Uterus (tissue), 2 donors: ENCODE measurements at regions not wholly inside any gene's neighbourhood (a gene's known extent, or its start where the extent isn't known, plus 50 kb on each side); places are given as distances from the start of the nearest gene placed in this dataset.
"Not testable (repeated sequence)": the region's sequence is repeated elsewhere in the genome, so short reads cannot be mapped to it uniquely, and the experiment has no call there.

Experiments used
- CTCF ChIP-seq, 4 experiments: fragments of 200-600 bp in 2 of 4; fragments of 450-650 bp in 2 of 4; sonication (generic) in 2 of 4; IDR thresholded peaks; one replicate each; pipeline ENCODE4 v1.5.1; 2016 to 2019; ENCODE audit warnings: antibody characterized with exemption in 4 of 4, mild to moderate bottlenecking in 2 of 4, moderate library complexity in 1 of 4
- POLR2A ChIP-seq, 2 donors: fragments of 450-650 bp; IDR thresholded peaks; one replicate each; pipeline ENCODE4 v1.6.1; 2016; ENCODE audit warnings: antibody characterized with exemption in 2 of 2, mild to moderate bottlenecking in 1 of 2, moderate library complexity in 1 of 2

DNA sequence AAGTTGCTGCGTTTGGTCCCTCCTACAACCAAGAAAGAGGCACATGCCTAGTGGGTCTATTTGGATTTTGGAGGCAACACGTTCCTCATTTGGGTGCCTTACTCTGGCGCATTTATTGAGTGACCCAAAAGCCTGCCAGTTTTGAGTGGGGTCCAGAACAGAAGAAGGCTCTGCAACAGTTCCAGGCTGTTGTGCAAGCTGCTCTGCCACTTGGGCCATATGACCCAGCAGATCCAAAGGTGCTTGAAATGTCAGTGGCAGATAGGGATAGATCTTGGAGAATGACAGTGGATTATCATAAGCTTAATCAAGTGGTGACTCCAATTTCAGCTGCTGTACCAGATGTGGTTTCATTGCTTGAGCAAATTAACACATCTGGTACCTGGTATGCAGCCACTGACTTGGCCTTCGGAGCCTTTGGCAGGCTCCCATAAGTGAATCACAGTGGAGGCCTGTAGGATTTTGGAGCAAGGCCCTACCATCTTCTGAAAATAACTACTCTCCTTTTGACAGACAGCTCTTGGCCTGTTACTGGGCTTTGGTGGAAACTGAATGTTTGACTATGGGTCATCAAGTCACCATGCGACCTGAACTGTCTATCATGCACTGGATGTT lies 105.4 kb upstream of the NPAS2 start:
- TF ChIP-seq POLR2A, CTCF (IDR thresholded peaks at IDR 0.05): not testable (repeated sequence)
